LHCN-M2 (cell line): ENCODE measurements at regions not wholly inside any gene's neighbourhood (a gene's known extent, or its start where the extent isn't known, plus 50 kb on each side); places are given as distances from the start of the nearest gene placed in this dataset.

Experiments used
- DNase-seq: peaks from one replicate; pipeline ENCODE4 v3.0.0-alpha.2; 2012; ENCODE audit warnings: low read depth

GRCh38 chr15:31151301-31152233, 50.0 kb upstream of the TRPM1 start:
- DNase-seq: no peak

DNA sequence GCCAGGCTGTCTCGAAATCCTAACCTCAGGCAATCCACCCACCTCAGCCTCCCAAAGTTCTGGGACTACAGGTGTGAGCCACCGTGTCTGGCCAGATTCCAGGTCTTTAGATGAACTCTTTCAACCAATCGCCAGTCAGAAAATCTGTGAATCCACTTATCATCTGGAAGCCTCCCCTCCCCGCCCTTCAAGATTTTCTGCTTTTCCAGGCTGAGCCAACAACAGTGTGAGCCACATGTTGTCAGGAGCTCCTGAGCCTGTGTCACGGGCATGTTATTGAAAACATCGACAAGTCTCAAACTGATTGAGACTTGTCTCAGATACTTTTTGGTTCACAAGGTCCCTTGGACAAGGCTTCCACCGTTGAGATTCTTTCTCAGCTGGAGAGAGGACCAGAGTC, 52.0 kb upstream of the TRPM1 start:
- no peak for DNase-seq

- no peak for DNase-seq
These were observed 53.6 kb upstream of the TRPM1 start for GRCh38 chr15:31155151-31155550.

GRCh38 chr15:31156226-31156625, 54.7 kb upstream of the TRPM1 start:
- DNase-seq: no peak

DNA sequence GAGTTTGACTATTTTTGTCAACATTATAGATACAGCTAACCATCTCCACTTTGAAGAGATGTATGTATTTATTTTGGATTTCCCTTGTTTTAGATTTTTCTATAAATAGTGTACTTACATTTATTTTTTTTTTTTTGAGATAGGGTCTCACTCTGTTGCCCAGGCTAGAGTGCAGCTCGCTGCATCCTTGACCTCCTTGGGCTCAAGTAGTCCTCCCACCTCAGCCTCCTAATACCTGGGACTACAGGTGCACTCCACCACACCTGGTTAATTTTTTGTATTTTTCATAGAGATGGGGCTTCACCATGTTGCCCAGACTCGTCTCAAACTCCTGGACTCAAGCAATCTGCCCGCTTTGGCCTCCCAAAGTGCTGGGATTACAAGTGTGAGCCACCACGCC, 55.3 kb upstream of the TRPM1 start:
- no peak for DNase-seq

DNA sequence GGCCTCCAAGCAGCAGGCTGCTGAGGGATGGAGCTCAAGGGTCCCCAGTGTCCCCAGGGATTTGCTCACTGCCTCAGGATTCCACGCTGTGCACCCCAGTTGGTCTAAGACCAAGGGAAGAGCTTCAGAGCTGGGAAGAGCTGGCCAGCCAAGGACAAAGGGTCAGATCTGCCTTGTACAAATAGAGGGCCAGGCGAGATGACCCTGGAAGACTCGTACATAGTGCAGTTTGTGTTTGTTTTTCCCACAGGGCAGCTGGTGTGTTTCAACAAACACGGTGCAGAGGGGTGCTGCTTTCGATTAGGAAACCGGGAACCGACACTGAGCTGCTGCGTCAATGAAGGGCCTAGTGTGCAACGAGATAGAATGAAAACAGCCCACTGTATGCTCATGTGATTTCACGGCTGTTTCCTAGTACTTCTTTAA, 56.1 kb upstream of the TRPM1 start:
- DNase-seq: no peak

DNA sequence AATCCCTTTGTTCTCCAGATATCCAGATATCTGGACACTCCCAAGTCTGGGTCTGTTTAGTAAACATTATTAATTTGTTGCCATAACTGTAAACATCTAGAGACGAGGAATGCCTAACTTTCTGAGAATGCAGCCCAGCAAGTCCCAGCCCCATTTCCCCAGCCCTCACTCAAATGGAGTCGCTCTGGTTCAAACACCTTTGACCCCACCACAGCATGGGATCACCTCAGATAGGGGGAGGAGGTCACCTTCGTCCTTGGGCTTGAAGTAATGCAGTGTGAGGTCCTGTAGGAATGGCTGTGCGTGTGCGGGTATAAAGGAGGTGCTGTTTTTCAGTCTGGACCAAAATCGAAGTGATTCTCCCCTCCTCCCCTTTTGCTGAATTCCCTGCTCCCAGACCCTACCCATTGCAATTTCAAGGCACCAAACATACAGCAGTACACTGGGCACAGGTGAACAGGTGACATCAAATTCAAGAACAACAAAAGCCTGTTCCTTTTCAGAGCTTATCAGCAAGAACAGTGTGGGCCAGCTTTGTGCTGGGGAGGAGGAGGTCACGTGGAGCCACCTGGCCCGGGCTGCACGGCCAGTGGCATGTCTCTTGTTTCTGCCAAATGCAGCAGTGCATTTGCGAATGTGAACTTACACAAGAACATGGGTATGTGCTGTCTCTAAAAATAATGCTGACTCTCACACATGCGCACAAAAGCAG, 57.5 kb upstream of the TRPM1 start:
- no peak for DNase-seq

DNA sequence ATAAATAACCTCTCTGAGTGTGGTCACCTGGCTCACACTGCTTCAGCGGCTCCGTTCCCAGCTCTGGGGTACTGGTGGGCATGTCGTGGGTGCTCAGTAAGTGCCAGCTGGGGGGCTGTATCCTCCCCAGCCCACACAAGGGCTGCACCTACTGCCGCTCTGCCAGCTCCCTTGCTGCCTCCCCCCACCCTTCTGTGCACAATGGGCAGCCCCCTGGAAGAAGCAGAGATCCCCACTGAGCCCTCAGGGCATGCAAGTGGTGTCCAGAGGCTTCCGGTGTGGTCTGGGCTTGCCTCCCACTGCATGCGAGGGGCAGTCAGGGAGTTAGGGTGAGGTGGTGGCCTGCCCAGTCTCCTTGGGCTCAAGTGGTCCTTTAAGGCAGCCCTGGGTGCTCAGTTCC, 58.3 kb upstream of the TRPM1 start:
- no peak for DNase-seq

DNA sequence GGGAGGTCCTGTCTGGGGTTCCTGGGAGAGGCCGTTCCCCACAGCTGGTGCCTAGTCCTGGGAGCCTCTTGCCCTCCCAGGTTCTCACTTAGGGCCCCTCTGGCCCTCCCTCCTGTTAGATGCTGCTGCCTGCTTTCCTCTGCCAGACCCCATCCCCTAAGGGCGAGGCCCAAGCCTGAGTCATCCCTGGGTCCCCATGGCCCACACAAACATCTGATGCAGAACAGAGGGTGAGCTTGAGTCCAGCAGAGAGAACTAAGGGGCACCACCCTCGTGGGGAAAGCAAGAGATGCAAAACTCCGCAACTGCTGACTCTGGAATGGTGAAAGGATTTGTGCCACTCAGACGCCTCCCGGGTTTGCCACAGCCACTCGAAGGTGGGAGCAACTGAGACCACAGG, 58.8 kb upstream of the TRPM1 start:
- no peak for DNase-seq

GRCh38 chr15:31160740-31161495, 59.4 kb upstream of the TRPM1 start:
- no peak for DNase-seq

GRCh38 chr15:31161951-31162350, 60.4 kb upstream of the TRPM1 start:
- DNase-seq: no peak

- no peak for DNase-seq
These were observed 61.4 kb upstream of the TRPM1 start for GRCh38 chr15:31162721-31163510.

- no peak for DNase-seq
These were observed 62.4 kb upstream of the TRPM1 start for GRCh38 chr15:31163769-31164572.

DNA sequence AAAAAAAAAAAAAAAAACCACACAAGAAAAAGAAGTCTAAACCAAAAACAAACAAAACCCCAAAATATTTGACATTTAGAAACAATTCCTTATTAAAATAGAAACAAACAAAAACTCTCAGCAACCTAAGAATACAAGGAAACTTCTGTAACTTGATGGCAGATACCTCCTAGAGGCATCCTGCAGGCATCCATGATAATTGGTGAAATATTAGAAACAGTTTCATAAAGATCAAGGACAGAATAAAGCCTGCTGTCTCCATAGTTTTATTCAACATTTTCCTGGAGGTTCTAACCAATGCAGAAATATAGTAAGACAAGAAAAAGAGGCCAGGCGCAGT, 63.0 kb upstream of the TRPM1 start:
- no peak for DNase-seq

GRCh38 chr15:31169558-31169957, 68.0 kb upstream of the TRPM1 start:
- no peak for DNase-seq

GRCh38 chr15:31171731-31172130, 70.2 kb upstream of the TRPM1 start:
- DNase-seq: no peak

- DNase-seq: no peak
These were observed 71.1 kb upstream of the TRPM1 start for GRCh38 chr15:31172606-31173005.

DNA sequence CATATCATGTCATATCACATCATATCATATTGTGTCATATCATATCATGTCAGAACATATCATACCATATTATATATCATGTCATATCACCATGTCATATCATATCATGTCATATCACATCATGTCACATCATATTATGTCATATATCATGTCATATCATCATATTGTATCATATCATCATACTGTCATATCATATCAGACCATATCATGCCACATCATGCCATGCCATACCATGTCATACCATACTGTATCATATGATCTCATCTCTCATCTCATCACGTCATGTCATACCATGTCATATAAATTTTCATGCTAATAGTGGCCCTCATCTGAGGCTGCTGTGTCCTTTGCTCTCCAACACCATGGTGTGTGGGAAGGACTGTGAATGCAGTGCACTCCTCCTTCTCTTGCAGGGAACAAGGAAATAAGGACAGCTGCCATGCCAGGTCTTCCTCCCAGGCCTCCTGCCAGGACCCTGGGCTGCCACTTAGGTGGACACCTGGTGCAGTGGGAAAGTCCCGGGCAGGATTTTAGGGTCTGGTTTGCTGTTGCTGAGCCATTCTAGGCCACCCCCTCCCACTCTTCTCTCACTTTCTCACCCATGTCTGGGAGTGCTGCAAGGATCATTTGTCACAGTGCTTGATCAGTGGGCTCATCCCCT, 72.4 kb upstream of the TRPM1 start:
- no peak for DNase-seq

DNA sequence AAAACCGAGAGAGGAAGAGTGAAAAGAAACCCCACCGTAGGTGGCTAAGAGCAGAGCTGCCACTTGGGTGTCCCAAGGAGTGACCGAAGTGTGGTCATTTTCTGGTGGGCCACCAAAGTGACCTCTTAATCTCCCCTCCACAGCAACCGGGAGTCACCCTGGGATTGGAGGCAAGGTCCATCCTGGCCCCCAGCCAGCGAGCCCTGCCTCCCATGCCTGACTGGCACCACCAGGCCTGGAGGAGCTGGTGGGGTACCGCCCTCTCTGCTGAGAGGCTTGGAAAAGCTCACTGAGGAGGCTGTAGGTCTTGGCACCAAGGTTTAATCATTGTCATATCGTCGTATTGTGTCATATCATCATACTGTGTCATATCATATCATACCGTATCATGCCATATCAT, 74.0 kb upstream of the TRPM1 start:
- no peak for DNase-seq

- no peak for DNase-seq
These were observed 76.4 kb upstream of the TRPM1 start for GRCh38 chr15:31177951-31178350.
